HuH-7.5 (cell line): ENCODE measurements at regions not wholly inside any gene's neighbourhood (a gene's known extent, or its start where the extent isn't known, plus 50 kb on each side); places are given as distances from the start of the nearest gene placed in this dataset.

Experiments
- DNase-seq: peaks from one replicate; pipeline ENCODE4 v3.0.0; 2011; ENCODE audit warnings: low spot score

- DNase-seq: no peak
Measured at GRCh38 chr13:105135852-105136615, 1399.4 kb downstream of the EFNB2 start.

GRCh38 chr13:105127732-105128131 is 1407.7 kb downstream of the EFNB2 start:
- no peak for DNase-seq

- DNase-seq: no peak
Measured at GRCh38 chr13:105121221-105121620, 1414.2 kb downstream of the EFNB2 start.

- DNase-seq: no peak
Measured at GRCh38 chr13:105118426-105118985, 1417.0 kb downstream of the EFNB2 start.

GRCh38 chr13:105116966-105117365 is 1418.5 kb downstream of the EFNB2 start:
- DNase-seq: no peak

- no peak for DNase-seq
Measured at GRCh38 chr13:105112561-105112960, 1422.9 kb downstream of the EFNB2 start.

GRCh38 chr13:105107781-105108180 is 1427.7 kb downstream of the EFNB2 start:
- DNase-seq: no peak

GRCh38 chr13:105105471-105105870 is 1430.0 kb downstream of the EFNB2 start:
- no peak for DNase-seq

GRCh38 chr13:105097521-105097920 is 1437.9 kb downstream of the EFNB2 start:
- no peak for DNase-seq

GRCh38 chr13:105089858-105090643 is 1445.4 kb downstream of the EFNB2 start:
- DNase-seq: no peak

- no peak for DNase-seq
Measured at GRCh38 chr13:105087945-105088344, 1447.5 kb downstream of the EFNB2 start.

GRCh38 chr13:105084931-105085330 is 1450.5 kb downstream of the EFNB2 start:
- DNase-seq: no peak

GRCh38 chr13:105083992-105084391 is 1451.5 kb downstream of the EFNB2 start:
- DNase-seq: no peak

- DNase-seq: no peak
Measured at GRCh38 chr13:105074755-105075154, 1460.7 kb downstream of the EFNB2 start.

GRCh38 chr13:105073041-105073440 is 1462.4 kb downstream of the EFNB2 start:
- DNase-seq: no peak

GRCh38 chr13:105070452-105070851 is 1465.0 kb downstream of the EFNB2 start:
- DNase-seq: no peak

GRCh38 chr13:105069106-105069505 is 1466.4 kb downstream of the EFNB2 start:
- DNase-seq: no peak

GRCh38 chr13:105063676-105064075 is 1471.8 kb downstream of the EFNB2 start:
- no peak for DNase-seq

GRCh38 chr13:105059786-105060185 is 1475.7 kb downstream of the EFNB2 start:
- DNase-seq: no peak

- no peak for DNase-seq
Measured at GRCh38 chr13:105058517-105058916, 1476.9 kb downstream of the EFNB2 start.

GRCh38 chr13:105052711-105053110 is 1482.8 kb downstream of the EFNB2 start:
- DNase-seq: no peak

- DNase-seq: no peak
Measured at GRCh38 chr13:105050686-105051085, 1484.8 kb downstream of the EFNB2 start.

GRCh38 chr13:105048677-105049076 is 1486.8 kb downstream of the EFNB2 start:
- DNase-seq: no peak
